GM13976 (cell line): ENCODE measurements at regions not wholly inside any gene's neighbourhood (a gene's known extent, or its start where the extent isn't known, plus 50 kb on each side); places are given as distances from the start of the nearest gene placed in this dataset.
A peak's percentile ranks its signal among the peaks of the same experiment; 100 is the strongest.

Experiments used
- DNase-seq: peaks from one replicate; pipeline ENCODE4 v3.0.0; 2012; ENCODE audit warnings: low spot score
- CTCF ChIP-seq: IDR thresholded peaks from 2 replicates; pipeline ENCODE4 v1.5.1; 2012; ENCODE audit warnings: borderline replicate concordance, mild to moderate bottlenecking; ENCODE audit not compliant: insufficient read depth; ENCODE audit errors: extremely low read depth, missing control alignments, control extremely low read depth
- in situ Hi-C: fragments of 300-500 bp; cut with MboI; formaldehyde crosslinking; loops from one replicate; pipeline ENCODE4 v1.12.0; 2022; ENCODE audit warnings: low sequenced_read_pairs, mixed read lengths, inconsistent platforms; ENCODE audit not compliant: unreplicated experiment

- peak; percentile 45 for DNase-seq
- in situ Hi-C loops = no loop called here
- TF ChIP-seq CTCF = no peak
These were observed 147.3 kb upstream of the RFLNA start for GRCh38 chr12:124147575-124147974.

- TF ChIP-seq CTCF = no peak
- in situ Hi-C loops = no loop called here
- DNase-seq = no peak
These were observed 146.2 kb upstream of the RFLNA start for GRCh38 chr12:124148481-124149273.

- in situ Hi-C loops = no loop called here
These were observed 145.6 kb upstream of the RFLNA start for GRCh38 chr12:124149287-124149686.

GRCh38 chr12:124150168-124150567, 144.7 kb upstream of the RFLNA start:
- in situ Hi-C loops = no loop called here
- no peak for TF ChIP-seq CTCF
- DNase-seq = no peak

More at GRCh38 chr12:124149287-124149686, 145.6 kb upstream of the RFLNA start:
- DNase-seq = no peak
- TF ChIP-seq CTCF = no peak

- in situ Hi-C loops = no loop called here
- DNase-seq = no peak
- no peak for TF ChIP-seq CTCF
These were observed 143.3 kb upstream of the RFLNA start for GRCh38 chr12:124151583-124151982.

- no peak for TF ChIP-seq CTCF
- in situ Hi-C loops = no loop called here
- no peak for DNase-seq
These were observed 142.2 kb upstream of the RFLNA start for GRCh38 chr12:124152731-124153130.
